Endothelial cell of umbilical vein (primary cell): ENCODE measurements at regions not wholly inside any gene's neighbourhood (a gene's known extent, or its start where the extent isn't known, plus 50 kb on each side); places are given as distances from the start of the nearest gene placed in this dataset.

Experiments
- EZH2 ChIP-seq: IDR thresholded peaks from 2 replicates; pipeline ENCODE4 v1.6.1; 2012; ENCODE audit warnings: borderline replicate concordance, low read depth, mild to moderate bottlenecking, moderate library complexity, low read length, inconsistent platforms; ENCODE audit not compliant: severe bottlenecking
- MYC ChIP-seq: IDR thresholded peaks from one replicate; pipeline ENCODE4 v1.6.1; 2011; ENCODE audit warnings: mild to moderate bottlenecking, low read depth, low read length
- POLR2A ChIP-seq: IDR thresholded peaks from 2 replicates; pipeline ENCODE4 v1.6.1; 2012; ENCODE audit warnings: low read depth, mild to moderate bottlenecking, control low read depth, low read length
- TF ChIP-seq, protein P1 (sequence below), 2 donors: IDR thresholded peaks; 1 replicate in 1 of 2; 2 replicates in 1 of 2; pipeline ENCODE4 v1.5.1; 2011; ENCODE audit warnings: low read length in 2 of 2, mild to moderate bottlenecking in 2 of 2, moderate library complexity in 2 of 2, control low read depth in 1 of 2, inconsistent platforms in 1 of 2, low read depth in 1 of 2; ENCODE audit not compliant: insufficient read depth in 1 of 2; ENCODE audit errors: extremely low read depth in 1 of 2

DNA sequence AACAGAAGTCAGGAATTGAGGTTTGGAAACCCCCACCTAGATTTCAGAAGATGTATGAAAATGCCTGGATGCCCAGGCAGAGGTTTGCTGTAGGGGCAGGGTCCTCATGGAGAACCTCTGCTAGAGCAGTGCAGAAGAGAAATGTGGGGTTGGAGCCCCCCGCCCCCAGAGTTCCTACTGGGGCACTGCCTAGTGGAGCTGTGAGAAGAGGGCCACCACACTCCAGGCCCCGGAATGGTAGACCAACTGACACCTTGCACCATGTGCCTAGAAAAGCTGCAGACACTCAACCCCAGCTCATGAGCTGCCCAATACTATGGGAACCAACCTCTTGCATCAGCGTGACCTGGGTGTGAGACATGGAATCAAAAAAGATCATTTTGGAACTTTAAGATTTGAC lies 967.0 kb upstream of the NRXN1 start:
- TF ChIP-seq EZH2 (no peak), MYC (no peak), POLR2A (no peak)
- TF ChIP-seq, protein P1, sequence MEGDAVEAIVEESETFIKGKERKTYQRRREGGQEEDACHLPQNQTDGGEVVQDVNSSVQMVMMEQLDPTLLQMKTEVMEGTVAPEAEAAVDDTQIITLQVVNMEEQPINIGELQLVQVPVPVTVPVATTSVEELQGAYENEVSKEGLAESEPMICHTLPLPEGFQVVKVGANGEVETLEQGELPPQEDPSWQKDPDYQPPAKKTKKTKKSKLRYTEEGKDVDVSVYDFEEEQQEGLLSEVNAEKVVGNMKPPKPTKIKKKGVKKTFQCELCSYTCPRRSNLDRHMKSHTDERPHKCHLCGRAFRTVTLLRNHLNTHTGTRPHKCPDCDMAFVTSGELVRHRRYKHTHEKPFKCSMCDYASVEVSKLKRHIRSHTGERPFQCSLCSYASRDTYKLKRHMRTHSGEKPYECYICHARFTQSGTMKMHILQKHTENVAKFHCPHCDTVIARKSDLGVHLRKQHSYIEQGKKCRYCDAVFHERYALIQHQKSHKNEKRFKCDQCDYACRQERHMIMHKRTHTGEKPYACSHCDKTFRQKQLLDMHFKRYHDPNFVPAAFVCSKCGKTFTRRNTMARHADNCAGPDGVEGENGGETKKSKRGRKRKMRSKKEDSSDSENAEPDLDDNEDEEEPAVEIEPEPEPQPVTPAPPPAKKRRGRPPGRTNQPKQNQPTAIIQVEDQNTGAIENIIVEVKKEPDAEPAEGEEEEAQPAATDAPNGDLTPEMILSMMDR (IDR thresholded peaks at IDR 0.05; ENCODE audit: extremely low read depth in 1 of 2, insufficient read depth in 1 of 2, low read depth in 1 of 2, low read length in 2 of 2) = no peak
